Sciatic nerve (tissue), 2 donors: ENCODE measurements at regions not wholly inside any gene's neighbourhood (a gene's known extent, or its start where the extent isn't known, plus 50 kb on each side); places are given as distances from the start of the nearest gene placed in this dataset.
A peak's percentile ranks its signal among the peaks of the same experiment; 100 is the strongest.

Experiments used
- ATAC-seq: fragments of 200-7000 bp; cut with Tn5 transposase; one replicate; pipeline ENCODE4 v1.9.1; 2020; ENCODE audit warnings: mild to moderate bottlenecking, moderate library complexity
- DNase-seq: peaks from one replicate; pipeline ENCODE4 v3.0.0-alpha.2; 2020; ENCODE audit warnings: low spot score
- intact Hi-C: fragments of 100-400 bp; cut with DNase I; formaldehyde crosslinking; loops from one replicate; pipeline ENCODE4 v1.14.2; 2022
- donor health status: DM: no; HTN: no; CAD: no.
- donor health status: DM: no; HTN: no; CAD: no.

GRCh38 chr18:26656944-26657536 is 108.7 kb upstream of the KCTD1 start:
- intact Hi-C loops, result no loop called here
- ATAC-seq (peak; percentile 82), DNase-seq (peak; percentile 88)

GRCh38 chr18:26656431-26656943 is 108.1 kb upstream of the KCTD1 start:
- DNase-seq, result no peak

GRCh38 chr18:26655525-26656430 is 107.4 kb upstream of the KCTD1 start:
- intact Hi-C loops, result no loop called here
- peak; percentile 70 for DNase-seq
- ATAC-seq, result peak; percentile 87

More at GRCh38 chr18:26656431-26656943, 108.1 kb upstream of the KCTD1 start:
- intact Hi-C loops, result no loop called here
- peak; percentile 6 for ATAC-seq

GRCh38 chr18:26654616-26655524 is 106.5 kb upstream of the KCTD1 start:
- ATAC-seq (peak; percentile 27), DNase-seq (no peak)
- intact Hi-C loops, result no loop called here

GRCh38 chr18:26653943-26654615 is 105.7 kb upstream of the KCTD1 start:
- intact Hi-C loops, result no loop called here
- ATAC-seq (no peak), DNase-seq (no peak)

- intact Hi-C loops, result no loop called here
- no peak for DNase-seq
- no peak for ATAC-seq
Observed at GRCh38 chr18:26652501-26652900, 104.1 kb upstream of the KCTD1 start.

- DNase-seq (no peak), ATAC-seq (no peak)
- intact Hi-C loops, result no loop called here
Observed at GRCh38 chr18:26650310-26651268, 102.2 kb upstream of the KCTD1 start.

GRCh38 chr18:26649193-26649543 is 100.8 kb upstream of the KCTD1 start:
- intact Hi-C loops, result no loop called here
- DNase-seq (no peak), ATAC-seq (no peak)

- DNase-seq, result no peak
- intact Hi-C loops, result no loop called here
Observed at GRCh38 chr18:26648509-26649192, 100.3 kb upstream of the KCTD1 start.

GRCh38 chr18:26646901-26647300 is 98.5 kb upstream of the KCTD1 start:
- no peak for DNase-seq
- ATAC-seq, result no peak
- intact Hi-C loops, result no loop called here

More at GRCh38 chr18:26648509-26649192, 100.3 kb upstream of the KCTD1 start:
- no peak for ATAC-seq

GRCh38 chr18:26642440-26643348 is 94.3 kb upstream of the KCTD1 start:
- ATAC-seq, result no peak
- intact Hi-C loops, result no loop called here
- no peak for DNase-seq

- intact Hi-C loops, result no loop called here
- ATAC-seq (no peak), DNase-seq (no peak)
Observed at GRCh38 chr18:26640541-26640940, 92.2 kb upstream of the KCTD1 start.

- DNase-seq (no peak), ATAC-seq (no peak)
- intact Hi-C loops, result no loop called here
Observed at GRCh38 chr18:26639149-26639548, 90.8 kb upstream of the KCTD1 start.

GRCh38 chr18:26637983-26638382 is 89.6 kb upstream of the KCTD1 start:
- ATAC-seq, result no peak
- no peak for DNase-seq
- intact Hi-C loops, result no loop called here

- ATAC-seq (no peak), DNase-seq (no peak)
- intact Hi-C loops, result no loop called here
Observed at GRCh38 chr18:26637324-26637723, 89.0 kb upstream of the KCTD1 start.

- ATAC-seq (no peak), DNase-seq (no peak)
- intact Hi-C loops, result no loop called here
Observed at GRCh38 chr18:26635466-26635865, 87.1 kb upstream of the KCTD1 start.
